K562 (cell line): ENCODE measurements at regions not wholly inside any gene's neighbourhood (a gene's known extent, or its start where the extent isn't known, plus 50 kb on each side); places are given as distances from the start of the nearest gene placed in this dataset.

ENCODE experiments used
- ATAC-seq: fragments of 200-7000 bp; cut with Tn5 transposase; 3 replicates; pipeline ENCODE4 v1.9.1; 2020; ENCODE audit warnings: moderate library complexity
- BruUV-seq: library from RNA; stranded (reverse); fragments of 400-500 nt; replicated peaks from 2 replicates; lab custom pipeline; 2021; lab: Mats Ljungman, UMichigan
- CTCF ChIA-PET: fragments of 300-600 bp; formaldehyde crosslinking; extraction: SDS; loops from one replicate; lab custom pipeline; 2021; ENCODE audit warnings: low intra/inter-chr PET ratio; lab: Yijun Ruan, JAX
- POLR2A ChIA-PET: fragments of 300-600, 350-650 bp; sonication (Branson Sonifier 250); formaldehyde crosslinking; extraction: SDS; loops from one replicate; lab custom pipeline; 2021; ENCODE audit warnings: antibody characterized with exemption, inconsistent platforms; lab: Yijun Ruan, JAX
- DNase-seq, 4 experiments: peaks; one replicate each; pipeline versions ENCODE4 v3.0.0 to v3.0.0-alpha.2; 2011 to 2018; ENCODE audit warnings: low spot score in 3 of 4, mixed read lengths in 3 of 4; ENCODE audit errors: extremely low read depth in 1 of 4
- FAIRE-seq: peaks from 2 replicates; lab custom pipeline; 2011; peaks lifted over from hg19 to GRCh38; lab: Jason Lieb, UNC
- H2AFZ ChIP-seq: 2 replicates; pipeline ENCODE4 v1.6.0; 2011; ENCODE audit warnings: low read depth, low read length, control low read depth, inconsistent platforms
- H3K27ac ChIP-seq: fragments of 200-600 bp; 3 replicates; pipeline ENCODE4 v1.8.0; 2011; ENCODE audit warnings: low read depth, mild to moderate bottlenecking, control low read depth, inconsistent platforms, low read length, moderate library complexity, mixed read lengths; ENCODE audit errors: extremely low read depth
- H3K27me3 ChIP-seq, 2 experiments: fragments of 300-600 bp in 1 of 2; 2 replicates in 1 of 2; 3 replicates in 1 of 2; pipeline versions ENCODE4 v1.6.0 to v1.8.0; 2011; ENCODE audit warnings: inconsistent platforms in 2 of 2, low read length in 2 of 2, mild to moderate bottlenecking in 1 of 2, mixed read lengths in 1 of 2, moderate library complexity in 1 of 2; ENCODE audit not compliant: control insufficient read depth in 2 of 2, insufficient read depth in 2 of 2
- H3K36me3 ChIP-seq: fragments of 300-600 bp; 3 replicates; pipeline ENCODE4 v1.8.0; 2011; ENCODE audit warnings: mild to moderate bottlenecking, low read length, inconsistent platforms; ENCODE audit not compliant: control insufficient read depth, insufficient read depth
- H3K4me1 ChIP-seq, 2 experiments: fragments of 200-600 bp in 1 of 2; replicated peaks in 1 of 2; 2 replicates in 1 of 2; 3 replicates in 1 of 2; pipeline versions ENCODE4 v1.5.1 to v1.8.0; 2011; ENCODE audit warnings: inconsistent platforms in 2 of 2, low read length in 2 of 2, mild to moderate bottlenecking in 1 of 2, mixed read lengths in 1 of 2, moderate library complexity in 1 of 2; ENCODE audit not compliant: control insufficient read depth in 2 of 2, insufficient read depth in 2 of 2
- H3K4me2 ChIP-seq: 2 replicates; pipeline ENCODE4 v1.6.1; 2011; ENCODE audit warnings: low read length, control low read depth, inconsistent platforms, mixed read lengths; ENCODE audit not compliant: insufficient read depth
- H3K4me3 ChIP-seq: fragments of 200-600 bp; sonication (generic), shearing (Covaris generic); 2 replicates; pipeline ENCODE4 v1.5.1; 2016; ENCODE audit warnings: control low read depth, inconsistent platforms
- H3K79me2 ChIP-seq: fragments of 200-600 bp; 3 replicates; pipeline ENCODE4 v1.8.0; 2011; ENCODE audit warnings: low read length, inconsistent platforms; ENCODE audit not compliant: control insufficient read depth, insufficient read depth
- H3K9ac ChIP-seq, 2 experiments: 2 replicates each; pipeline versions ENCODE4 v1.6.0 to v1.6.1; 2011; ENCODE audit warnings: low read depth in 2 of 2, low read length in 2 of 2, control low read depth in 1 of 2, inconsistent platforms in 1 of 2, mild to moderate bottlenecking in 1 of 2, mixed read lengths in 1 of 2; ENCODE audit not compliant: insufficient read depth in 1 of 2
- H3K9me1 ChIP-seq: one replicate; pipeline ENCODE4 v1.6.0; 2011; ENCODE audit warnings: inconsistent platforms, mild to moderate bottlenecking, low read length, moderate library complexity; ENCODE audit not compliant: control insufficient read depth, insufficient read depth
- H3K9me3 ChIP-seq: replicated peaks from 2 replicates; pipeline ENCODE4 v1.5.1; 2011; ENCODE audit warnings: low read depth, low read length, inconsistent platforms; ENCODE audit not compliant: control insufficient read depth, insufficient read depth
- H4K20me1 ChIP-seq: replicated peaks from 2 replicates; pipeline ENCODE4 v1.6.1; 2011; ENCODE audit warnings: low read length, inconsistent platforms, mixed read lengths; ENCODE audit not compliant: control insufficient read depth, insufficient read depth
- DDX20 ChIP-seq: fragments of 450-650 bp; IDR thresholded peaks from 2 replicates; pipeline ENCODE4 v1.6.1; 2016; ENCODE audit warnings: missing genetic modification characterization, low read depth, mild to moderate bottlenecking, missing compliant biosample characterization, moderate library complexity
- FOSL1 ChIP-seq: fragments of 200-800 bp; sonication (Bioruptor generic); conservative IDR thresholded peaks from 2 replicates; pipeline ENCODE4 v1.6.1; 2016; ENCODE audit warnings: missing genetic modification characterization, missing compliant biosample characterization
- HMGN3 ChIP-seq: IDR thresholded peaks from 2 replicates; pipeline ENCODE4 v1.6.1; 2011; ENCODE audit warnings: borderline replicate concordance, low read depth, mild to moderate bottlenecking, mixed read lengths, low read length; ENCODE audit not compliant: insufficient read length; ENCODE audit errors: extremely low read depth
- MAFK ChIP-seq: IDR thresholded peaks from 2 replicates; pipeline ENCODE4 v1.6.1; 2011; ENCODE audit warnings: low read length, improper control_type of control experiment
- NFYB ChIP-seq: IDR thresholded peaks from 2 replicates; pipeline ENCODE4 v1.6.1; 2011; ENCODE audit warnings: mild to moderate bottlenecking, moderate library complexity; ENCODE audit not compliant: insufficient read length; ENCODE audit errors: extremely low read depth
- PML ChIP-seq: IDR thresholded peaks from 2 replicates; pipeline ENCODE4 v1.6.1; 2012; ENCODE audit warnings: low read length, inconsistent platforms
- POLR2H ChIP-seq: IDR thresholded peaks from 2 replicates; pipeline ENCODE4 v1.6.1; 2016; ENCODE audit warnings: missing genetic modification characterization, low read depth, mild to moderate bottlenecking, control low read depth, missing compliant biosample characterization, moderate library complexity
- RREB1 ChIP-seq: fragments of 250-450 bp; sonication (Bioruptor Pico); IDR thresholded peaks from 2 replicates; pipeline ENCODE4 v1.4.0; 2020
- WGBS: fragments of 100-300 bp; shearing (Covaris generic); methylation state at CpG from one replicate; pipeline ENCODE4 v1.1.6; 2016; ENCODE audit warnings: low coverage, mixed read lengths; ENCODE audit not compliant: insufficient coverage; ENCODE audit errors: missing lambda C conversion rate; 5-methylcytosine and 5-hydroxymethylcytosine counted together
- in situ Hi-C: fragments of 300-500 bp; cut with MboI; formaldehyde crosslinking; loops from 4 replicates; pipeline ENCODE4 v1.15.0; 2018; ENCODE audit warnings: inconsistent platforms, mixed read lengths
- intact Hi-C: fragments of 100-400 bp; cut with micrococcal nuclease; formaldehyde crosslinking; loops from 2 replicates; pipeline ENCODE4 v1.14.2; 2022

GRCh38 chr5:115435778-115436712 lies 108.5 kb downstream of the FEM1C start:
- TF ChIP-seq FOSL1: peak; percentile 30; the same call in 1 of the 2 replicates
- no peak for TF ChIP-seq PML
- H3K9me1 ChIP-seq: no peaks in the 10 kb centered on the region
- H3K79me2 ChIP-seq: no peaks in the 10 kb centered on the region
- no peaks in the 10 kb centered on the region for H4K20me1 ChIP-seq
- no peak overlapping the region for H3K4me3 ChIP-seq
- no TSS peak for BruUV-seq
- DNase-seq (no peak), FAIRE-seq (no peak), ATAC-seq (no peak)
- no peak overlapping the region for H3K4me2 ChIP-seq
- H3K27me3 ChIP-seq: no peaks in the 10 kb centered on the region
- no peaks in the 10 kb centered on the region for H3K9me3 ChIP-seq
- intact Hi-C loops: no loop called here
- ChIA-PET POLR2A (no interaction called here), CTCF (no interaction called here)
- no peak overlapping the region for H3K9ac ChIP-seq
- 4% methylated on average over 3 of the region's 3 CpGs for WGBS
- H3K27ac ChIP-seq: no peak overlapping the region
- in situ Hi-C loops: no loop called here
- no peak overlapping the region for H2AFZ ChIP-seq
- H3K4me1 ChIP-seq: no peaks in the 10 kb centered on the region
- no peaks in the 10 kb centered on the region for H3K36me3 ChIP-seq

GRCh38 chr5:115435065-115435777 lies 109.4 kb downstream of the FEM1C start:
- intact Hi-C loops: no loop called here
- Histone ChIP-seq H3K79me2 (no peaks in the 10 kb centered on the region), H3K4me2 (no peak overlapping the region), H3K36me3 (no peaks in the 10 kb centered on the region), H3K4me3 (no peak overlapping the region), H3K27me3 (no peaks in the 10 kb centered on the region), H4K20me1 (no peaks in the 10 kb centered on the region), H3K9me1 (no peaks in the 10 kb centered on the region), H3K27ac (no peak overlapping the region), H3K9me3 (no peaks in the 10 kb centered on the region), H3K9ac (no peak overlapping the region), H2AFZ (no peak overlapping the region), H3K4me1 (no peaks in the 10 kb centered on the region)
- FAIRE-seq: no peak
- WGBS: 0% methylated on average over 4 of the region's 4 CpGs
- no peak for ATAC-seq
- no peak for DNase-seq
- no TSS peak for BruUV-seq
- POLR2A ChIA-PET: interaction anchor here (1.4 kb wide), 1 partner anchor 17 kb away, joined by 3 read pairs; no protein-coding TSS in a partner anchor
- CTCF ChIA-PET: no interaction called here
- in situ Hi-C loops: no loop called here
- TF ChIP-seq MAFK (no peak), NFYB (no peak), DDX20 (no peak), RREB1 (CRISPR knock-in tag) (no peak), HMGN3 (no peak), POLR2H (no peak)
